ENCODE measurements at regions not wholly inside any gene's neighbourhood (a gene's known extent, or its start where the extent isn't known, plus 50 kb on each side); places are given as distances from the start of the nearest gene placed in this dataset.

GRCh38 chr2:219733746-219734145 is 106.3 kb downstream of the SLC4A3 start:
- TF ChIP-seq POLR2A (IDR thresholded peaks at IDR 0.05) (no peak), CTCF (IDR thresholded peaks at IDR 0.05) (no peak)
- no peak for DNase-seq
- 63 to 83% methylated on average over 2 of the region's 2 CpGs for WGBS, 2 donors
- no peak overlapping the region for H3K4me3 ChIP-seq
- H3K27ac ChIP-seq = no peak overlapping the region
- intact Hi-C loops (cut with DNase I) = no loop called here
- H3K9me3 ChIP-seq = peaks cover 0 to 9% (median 7%) of the 10 kb centered on the region in 3 donors
- peaks cover 0 to 6% (median 0%) of the 10 kb centered on the region in 4 donors for H3K27me3 ChIP-seq
- H3K4me1 ChIP-seq = peaks cover 0 to 39% (median 0%) of the 10 kb centered on the region in 3 donors
- no peaks in the 10 kb centered on the region for H3K36me3 ChIP-seq

GRCh38 chr2:219736209-219736608 is 108.8 kb downstream of the SLC4A3 start:
- 10% methylated on average over 3 of the region's 3 CpGs for WGBS, 2 donors
- Histone ChIP-seq H3K27me3 (peaks cover 0 to 6% (median 0%) of the 10 kb centered on the region in 4 donors), H3K27ac (no peak overlapping the region), H3K9me3 (peaks cover 0 to 6% (median 5%) of the 10 kb centered on the region in 3 donors), H3K4me3 (no peak overlapping the region), H3K36me3 (no peaks in the 10 kb centered on the region), H3K4me1 (peaks cover 0 to 58% (median 0%) of the 10 kb centered on the region in 3 donors)
- intact Hi-C loops (cut with DNase I) = no loop called here
- no peak for DNase-seq
- TF ChIP-seq CTCF (IDR thresholded peaks at IDR 0.05) (peak; percentile 21 to 72 (median 44)), POLR2A (IDR thresholded peaks at IDR 0.05) (no peak)

DNA sequence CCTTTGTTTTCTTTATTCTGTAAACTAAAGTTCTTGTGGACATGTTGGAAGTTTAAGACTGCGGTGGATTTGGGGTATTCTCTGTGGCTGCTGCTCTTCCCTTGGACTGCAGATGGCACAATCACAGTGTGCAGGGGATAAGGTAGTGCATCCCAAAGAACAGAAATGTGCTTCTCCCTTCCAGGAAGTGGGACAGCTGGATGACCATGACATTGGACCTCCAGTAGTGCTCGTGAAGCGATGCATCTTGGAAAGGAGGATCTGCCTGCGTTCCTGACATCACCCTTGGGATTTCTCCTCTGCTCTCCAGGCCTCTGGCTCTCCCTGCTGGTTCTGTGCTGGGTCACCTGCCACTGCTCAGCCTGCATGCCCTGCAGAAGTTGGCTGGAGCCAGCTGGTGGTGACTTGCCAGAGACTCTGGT is 109.9 kb downstream of the SLC4A3 start:
- H3K4me3 ChIP-seq = no peak overlapping the region
- H3K4me1 ChIP-seq = peaks cover 0 to 58% (median 0%) of the 10 kb centered on the region in 3 donors
- WGBS, 2 donors = 63 to 64% methylated on average over 4 of the region's 4 CpGs
- no peaks in the 10 kb centered on the region for H3K36me3 ChIP-seq
- no peak overlapping the region for H3K27ac ChIP-seq
- H3K27me3 ChIP-seq = peaks cover 0 to 6% (median 0%) of the 10 kb centered on the region in 4 donors
- DNase-seq = no peak
- intact Hi-C loops (cut with DNase I) = no loop called here
- no peak for TF ChIP-seq POLR2A (IDR thresholded peaks at IDR 0.05)
- peak in 2 of 6 experiments; percentile 20 to 22 for TF ChIP-seq CTCF (IDR thresholded peaks at IDR 0.05)
- no peaks in the 10 kb centered on the region for H3K9me3 ChIP-seq

DNA sequence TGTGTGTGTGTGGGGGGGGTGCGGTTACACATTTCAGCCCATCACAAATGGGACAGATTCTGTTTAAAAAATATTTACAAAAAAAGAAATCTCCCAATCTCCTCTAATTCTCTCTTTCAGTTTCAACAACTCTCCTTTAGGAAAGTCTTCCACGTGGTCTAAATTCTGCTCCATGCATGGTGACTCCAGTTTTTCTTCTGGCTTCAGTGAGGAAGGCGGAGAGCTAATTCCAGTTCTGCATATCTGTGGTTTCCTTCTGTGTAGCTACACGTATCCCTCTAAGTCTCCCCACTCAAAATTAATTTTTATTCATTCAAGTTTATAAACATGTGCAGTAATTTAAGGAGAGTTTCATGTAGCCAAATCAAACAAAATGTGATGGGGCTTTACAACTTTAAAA is 111.6 kb downstream of the SLC4A3 start:
- WGBS, 2 donors = 56 to 62% methylated on average over 4 of the region's 4 CpGs
- H3K36me3 ChIP-seq = no peaks in the 10 kb centered on the region
- peaks cover 0 to under 1% (median 0%) of the 10 kb centered on the region in 4 donors for H3K27me3 ChIP-seq
- intact Hi-C loops (cut with DNase I) = no loop called here
- H3K27ac ChIP-seq = peak overlapping the region in 1 of 4 donors; percentile 8
- no peaks in the 10 kb centered on the region for H3K9me3 ChIP-seq
- DNase-seq = no peak
- H3K4me3 ChIP-seq = no peak overlapping the region
- no peak for TF ChIP-seq POLR2A (IDR thresholded peaks at IDR 0.05)
- TF ChIP-seq CTCF (IDR thresholded peaks at IDR 0.05) = no peak
- peaks cover 0 to 60% (median 2%) of the 10 kb centered on the region in 3 donors for H3K4me1 ChIP-seq

GRCh38 chr2:219739866-219740440 is 112.5 kb downstream of the SLC4A3 start:
- H3K27ac ChIP-seq = peak overlapping the region in 1 of 4 donors; percentile 11
- H3K4me1 ChIP-seq = peaks cover 0 to 65% (median 3%) of the 10 kb centered on the region in 3 donors
- TF ChIP-seq POLR2A (IDR thresholded peaks at IDR 0.05) (no peak), CTCF (IDR thresholded peaks at IDR 0.05) (no peak)
- intact Hi-C loops (cut with DNase I) = loop anchor here (10.0 kb wide), 1 partner anchor 1835 kb away; the partner anchor contains the start of gene EPHA4
- H3K4me3 ChIP-seq = no peak overlapping the region
- no peak for DNase-seq
- WGBS, 2 donors = 71 to 91% methylated on average over 4 to 8 of the region's 13 CpGs
- H3K9me3 ChIP-seq = no peaks in the 10 kb centered on the region
- H3K36me3 ChIP-seq = no peaks in the 10 kb centered on the region
- H3K27me3 ChIP-seq = no peaks in the 10 kb centered on the region
